Stimulated activated CD4-positive, alpha-beta T cell treated with anti-CD3 and anti-CD28 coated beads, TNF-alpha, amount 100 ng/mL, for 1 hour (primary cell): ENCODE measurements at regions not wholly inside any gene's neighbourhood (a gene's known extent, or its start where the extent isn't known, plus 50 kb on each side); places are given as distances from the start of the nearest gene placed in this dataset.

Source experiments
- DNase-seq, 3 donors: peaks; one replicate each; pipeline ENCODE4 v3.0.0-alpha.2; 2020; ENCODE audit warnings: low read depth in 3 of 3, low spot score in 1 of 3

DNA sequence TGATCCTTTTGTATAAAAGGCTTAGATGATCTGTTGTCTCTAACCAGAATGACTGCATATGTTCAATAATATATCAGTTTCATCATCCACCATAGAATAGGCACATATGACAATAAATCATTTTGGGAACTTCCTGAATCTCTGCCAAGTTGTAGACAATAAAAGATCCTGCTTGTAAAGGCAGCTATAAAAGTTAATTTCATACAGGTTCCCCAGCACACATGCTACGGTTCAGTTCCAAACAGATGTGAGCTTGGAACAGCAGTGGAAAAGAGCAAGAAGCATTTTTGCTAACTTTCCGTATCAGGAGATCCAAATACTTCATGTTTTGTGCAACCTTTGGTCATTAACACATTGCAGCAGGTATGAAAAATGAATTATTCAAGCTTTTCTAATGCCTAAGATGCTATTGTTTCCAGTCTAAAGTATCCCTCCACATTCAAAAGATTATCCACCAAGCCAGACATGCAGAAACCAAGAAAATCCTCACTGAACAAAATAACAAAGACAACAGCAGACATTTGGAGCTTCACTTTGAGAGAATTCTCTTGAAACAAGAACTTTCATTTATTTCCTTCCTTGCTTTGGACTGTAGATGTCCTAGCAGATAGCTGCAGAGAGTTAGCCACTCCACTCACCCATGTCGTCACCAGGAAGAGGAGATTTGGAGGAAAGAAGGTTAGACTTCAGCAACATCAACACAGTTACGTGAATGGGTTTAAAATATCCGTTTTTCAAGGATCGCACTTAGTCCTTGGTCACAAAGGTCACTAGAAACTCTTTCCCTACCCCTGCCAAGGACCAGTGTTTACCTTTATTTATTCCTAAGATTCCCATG, 453.5 kb upstream of the JARID2 start:
- no peak for DNase-seq

DNA sequence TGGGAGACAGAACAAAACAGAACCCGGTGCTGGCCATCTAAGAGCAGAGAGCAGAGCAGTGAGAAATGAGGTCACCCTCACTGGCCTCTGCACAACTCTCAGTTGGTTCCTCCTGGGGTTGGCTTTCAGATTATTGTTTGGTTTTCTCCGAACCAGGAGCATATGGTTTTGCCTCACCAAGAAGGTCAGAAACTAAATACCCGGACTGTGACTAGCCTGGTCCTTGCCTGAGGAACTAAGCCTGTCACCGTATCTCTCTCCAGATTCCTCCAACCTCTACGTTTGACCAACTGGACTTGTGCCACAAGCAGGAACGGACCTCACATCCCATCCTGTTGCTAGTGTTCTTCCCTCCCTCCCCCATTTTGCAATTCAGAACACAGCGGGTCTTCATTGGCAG, 450.4 kb upstream of the JARID2 start:
- DNase-seq = no peak

DNA sequence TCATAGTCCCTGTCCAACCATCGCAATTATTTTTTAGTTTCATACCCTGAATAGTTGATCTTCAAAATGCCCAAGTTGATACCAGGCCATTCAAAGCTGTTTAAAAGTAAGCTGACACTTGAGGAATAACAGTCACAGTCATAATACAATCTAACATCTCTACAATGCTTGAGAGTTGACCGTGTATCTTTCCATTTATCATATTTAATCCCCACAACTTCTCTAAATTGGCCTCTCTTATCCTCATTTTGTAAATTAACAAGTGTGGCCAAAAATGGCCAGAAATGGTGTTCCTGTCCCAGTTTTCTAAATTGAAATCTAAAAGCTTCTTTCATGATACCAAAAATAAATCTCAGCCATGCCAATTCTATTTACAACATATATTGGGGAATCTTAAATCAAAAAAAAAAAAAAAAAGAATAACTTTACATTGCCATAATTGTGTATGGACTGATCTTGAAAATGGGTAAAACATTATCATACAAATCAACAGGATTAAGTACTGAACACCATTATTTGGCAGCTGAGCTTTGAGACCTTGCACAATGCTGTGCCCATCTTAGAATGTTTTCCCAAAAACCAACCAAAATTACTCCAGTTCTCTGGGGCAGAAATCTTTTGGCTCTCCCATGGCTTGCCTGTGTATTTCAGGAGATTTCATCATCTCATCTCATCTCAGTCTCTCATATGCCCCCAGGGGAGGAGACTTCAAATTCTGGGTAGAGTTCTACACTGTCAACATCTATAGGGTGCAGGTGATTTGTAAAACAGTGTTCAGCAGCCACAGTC, 448.7 kb upstream of the JARID2 start:
- no peak for DNase-seq

DNA sequence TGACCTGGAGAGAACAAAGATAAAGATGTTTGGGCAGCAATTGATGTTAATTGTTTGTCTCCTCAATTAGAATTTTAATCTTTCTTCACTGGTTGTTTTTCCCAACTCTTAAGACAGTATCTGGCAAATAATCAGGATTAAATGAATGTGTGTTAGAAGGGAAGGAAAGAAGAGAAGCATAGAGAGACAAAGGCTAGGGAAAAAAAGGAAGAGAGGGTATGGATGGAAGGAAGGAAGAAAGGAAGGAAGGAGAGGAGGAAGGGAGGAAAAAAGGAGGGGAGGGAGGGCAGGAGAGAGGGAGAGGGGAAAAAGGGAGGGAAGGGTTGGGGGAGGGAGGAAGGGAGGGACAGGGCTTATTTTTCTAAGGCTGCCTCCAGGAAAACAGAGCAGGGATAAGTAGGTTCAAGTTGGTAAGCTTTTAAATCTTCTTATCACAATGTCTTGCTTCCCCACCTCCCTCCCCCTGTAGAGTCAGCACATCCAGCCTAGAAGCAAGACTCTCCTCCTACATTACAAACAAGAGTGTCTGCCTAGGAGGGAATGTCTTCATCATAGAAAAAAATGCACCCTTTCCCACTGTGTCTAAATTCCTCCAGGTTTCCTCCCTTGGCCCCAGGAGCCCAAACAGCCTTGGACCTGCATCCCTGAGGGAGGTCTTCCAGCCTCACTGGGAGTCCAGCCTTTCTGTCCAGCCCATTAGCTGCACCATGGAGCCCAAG, 447.8 kb upstream of the JARID2 start:
- DNase-seq = no peak

DNA sequence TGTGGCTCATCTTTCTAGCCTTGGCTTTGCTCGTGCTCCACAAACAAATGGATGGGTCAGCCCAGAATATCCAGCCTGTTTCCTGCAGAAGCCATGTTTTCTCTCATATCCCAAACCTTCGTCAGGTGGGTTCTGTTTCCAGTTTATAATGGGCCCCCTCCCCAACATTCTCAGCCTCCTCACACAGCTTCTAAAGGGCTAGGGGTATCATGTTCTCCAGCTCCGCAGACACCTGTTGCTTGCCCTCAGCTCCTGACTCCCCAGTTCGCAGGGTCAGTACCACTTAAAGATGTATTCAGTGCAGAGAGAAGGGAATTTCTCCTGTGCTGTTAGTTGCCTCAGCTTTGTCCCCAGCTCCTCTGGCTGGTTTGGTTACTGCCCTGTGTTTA, 447.3 kb upstream of the JARID2 start:
- no peak for DNase-seq

DNA sequence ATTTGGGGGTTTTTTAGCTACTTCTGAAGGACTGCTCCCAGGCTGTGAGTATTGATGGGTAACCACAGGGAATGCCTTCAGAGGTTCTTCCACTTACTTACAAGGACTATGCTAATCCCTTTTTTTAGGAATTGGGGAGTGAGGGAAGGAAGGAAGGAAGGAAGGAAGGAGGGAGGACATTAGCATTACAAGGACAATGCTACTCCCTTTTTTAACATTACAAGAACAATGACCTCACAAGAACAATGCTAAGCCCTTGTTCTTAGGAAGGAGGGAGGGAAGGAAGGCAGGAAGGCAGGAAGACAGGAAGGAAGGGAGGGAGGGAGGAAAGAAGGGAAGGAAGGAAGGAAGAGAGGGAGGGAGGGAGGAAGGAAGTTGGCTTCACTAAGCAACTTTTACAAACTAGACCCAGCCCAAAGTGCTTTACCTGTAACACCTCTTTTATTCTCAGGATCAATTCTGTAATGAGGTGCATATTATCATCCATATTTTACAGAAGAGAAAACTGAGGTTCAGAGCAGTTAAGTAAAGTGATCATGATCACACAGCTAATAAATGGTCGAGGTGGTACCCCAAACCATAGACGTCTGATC, 446.8 kb upstream of the JARID2 start:
- DNase-seq = no peak

DNA sequence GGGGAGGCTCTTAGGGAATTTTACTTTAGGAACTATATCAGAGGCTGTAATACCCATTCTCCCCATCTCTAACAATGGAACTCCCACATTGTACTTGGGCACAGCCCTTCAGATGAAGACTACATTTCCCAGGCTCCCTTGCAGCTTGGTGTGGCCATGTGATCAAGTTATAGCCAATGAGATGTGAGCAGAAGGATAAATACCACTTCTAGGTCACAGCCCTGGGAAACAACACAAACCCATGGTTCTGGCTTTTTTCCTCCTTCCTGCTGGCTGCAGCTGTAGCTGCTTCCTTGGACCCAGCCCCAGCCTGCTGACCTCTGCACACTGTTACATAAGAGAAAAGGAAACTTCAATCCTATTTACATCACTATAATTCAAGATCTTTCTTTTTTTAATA, 445.9 kb upstream of the JARID2 start:
- DNase-seq = no peak

DNA sequence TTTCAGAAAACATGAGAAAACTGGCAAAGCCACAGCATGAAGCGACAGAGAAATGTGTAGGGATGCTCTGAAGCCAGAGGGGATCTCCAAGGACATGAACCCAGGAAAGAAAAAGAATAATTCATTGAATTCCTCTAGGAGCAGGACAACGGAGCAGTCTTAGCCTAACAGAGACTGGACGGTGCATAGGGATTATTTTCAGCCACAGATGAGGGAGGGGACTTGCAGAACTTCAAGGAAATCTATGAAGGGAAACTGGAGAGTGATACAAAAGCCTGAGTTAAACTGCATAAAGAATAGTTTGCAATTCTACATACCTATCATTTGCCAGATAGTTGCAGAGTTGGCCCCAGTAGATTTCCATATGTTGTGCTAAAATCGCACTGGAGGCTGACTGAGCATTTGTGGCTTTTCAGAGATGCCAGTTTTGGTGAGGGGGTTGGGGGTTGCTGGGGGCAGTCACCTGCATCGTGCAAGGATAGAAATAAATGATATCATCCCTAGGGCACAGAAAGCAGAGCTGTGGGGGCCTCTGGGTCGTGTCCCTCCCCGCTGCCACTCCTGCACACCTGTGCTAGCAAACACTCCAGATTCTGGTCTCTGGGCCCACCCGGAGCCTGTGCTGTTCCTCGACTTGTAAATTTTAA, 443.2 kb upstream of the JARID2 start:
- DNase-seq = no peak

DNA sequence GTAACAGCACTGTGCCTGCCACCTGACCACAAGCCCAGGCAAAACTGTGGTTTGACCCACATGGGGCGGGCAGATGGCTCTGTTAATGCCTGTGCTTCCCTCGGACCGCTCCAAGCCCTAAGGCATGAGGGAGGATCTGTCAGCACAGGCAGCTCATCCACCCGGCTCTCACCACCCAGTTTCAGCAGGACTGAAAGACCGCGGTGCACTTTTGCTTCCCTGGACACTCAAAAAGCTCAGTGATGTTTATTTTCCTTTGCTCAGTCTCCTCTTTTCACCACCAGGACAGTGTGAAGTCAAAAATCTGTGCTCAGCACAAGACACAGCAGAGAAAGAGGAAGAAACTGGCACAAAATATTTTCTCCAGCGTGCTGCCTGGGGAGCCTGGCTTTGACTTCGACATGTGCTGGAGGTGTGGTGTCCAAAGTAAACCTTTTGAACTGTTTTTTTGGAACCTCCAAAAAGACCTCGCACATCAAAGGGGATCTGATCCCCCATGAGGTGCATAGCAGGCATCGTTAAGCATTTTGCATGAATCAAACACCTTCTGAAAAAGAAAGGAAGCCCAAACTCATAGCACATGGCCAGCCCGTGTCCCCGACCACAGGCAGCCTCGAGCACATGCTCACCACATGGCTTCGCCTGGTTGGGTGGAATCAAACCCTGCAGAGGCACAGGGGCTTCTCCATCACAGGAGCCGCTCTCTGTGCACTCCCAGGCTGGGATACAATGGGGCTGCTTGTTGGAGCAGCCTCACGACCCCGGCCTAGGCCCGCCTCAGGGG, 441.7 kb upstream of the JARID2 start:
- DNase-seq = no peak

DNA sequence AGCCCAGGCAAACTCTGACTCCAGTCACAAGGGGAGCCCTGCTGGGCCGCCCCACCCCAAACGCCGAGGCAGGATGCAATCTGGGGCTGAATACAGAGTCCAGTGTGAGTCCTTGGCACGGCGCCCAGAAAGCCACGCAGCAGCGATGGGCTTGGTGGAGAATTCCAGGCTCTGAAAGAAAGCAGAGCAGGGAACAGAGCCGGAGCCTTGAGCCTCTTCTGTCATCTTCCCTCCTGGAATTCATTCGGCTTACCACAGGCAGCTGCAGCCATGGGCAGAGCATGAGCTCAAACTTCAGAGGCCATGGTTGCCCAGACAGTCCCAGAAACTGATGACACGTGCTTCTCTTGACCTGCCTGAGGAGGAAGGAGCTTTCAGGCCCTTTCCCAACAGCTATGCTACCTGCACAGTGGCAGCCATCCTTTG, 441.1 kb upstream of the JARID2 start:
- no peak for DNase-seq

DNA sequence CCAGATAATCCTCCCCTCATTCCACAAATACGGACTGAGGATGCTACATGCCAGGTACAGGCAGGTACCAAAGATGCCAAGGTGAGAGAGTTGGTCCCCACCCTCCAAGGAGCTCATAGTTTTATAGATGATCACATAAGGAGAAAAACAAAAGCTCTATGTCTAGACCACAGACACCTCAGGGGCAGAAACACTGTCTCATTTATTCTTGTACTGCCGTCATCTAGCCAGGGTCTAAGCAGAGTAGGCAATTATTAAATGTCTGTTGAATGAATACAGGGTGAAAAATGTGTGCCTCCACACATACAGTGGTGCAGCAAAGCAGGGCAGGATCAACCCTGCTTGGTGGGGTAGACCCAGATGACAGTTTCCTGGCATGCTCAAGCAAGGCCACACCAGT, 439.8 kb upstream of the JARID2 start:
- no peak for DNase-seq

DNA sequence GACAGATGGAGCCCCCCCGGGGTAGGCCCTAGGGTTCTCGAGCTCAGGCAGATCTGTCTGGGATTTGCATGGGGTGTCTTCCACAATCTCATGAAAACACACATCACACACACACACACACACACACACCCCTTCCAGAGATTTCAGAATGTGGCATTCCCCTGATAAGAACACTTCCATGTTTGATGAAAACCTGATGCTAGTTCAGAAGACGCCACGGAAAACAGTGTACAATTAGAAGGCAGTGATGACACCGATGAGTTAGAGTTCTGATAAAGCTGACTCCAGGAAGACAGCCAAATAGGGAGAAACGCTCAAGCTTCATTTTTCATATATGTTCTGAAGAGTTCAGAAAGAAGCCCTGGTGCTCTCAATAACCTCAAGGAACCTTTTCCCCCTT, 438.7 kb upstream of the JARID2 start:
- DNase-seq = no peak

DNA sequence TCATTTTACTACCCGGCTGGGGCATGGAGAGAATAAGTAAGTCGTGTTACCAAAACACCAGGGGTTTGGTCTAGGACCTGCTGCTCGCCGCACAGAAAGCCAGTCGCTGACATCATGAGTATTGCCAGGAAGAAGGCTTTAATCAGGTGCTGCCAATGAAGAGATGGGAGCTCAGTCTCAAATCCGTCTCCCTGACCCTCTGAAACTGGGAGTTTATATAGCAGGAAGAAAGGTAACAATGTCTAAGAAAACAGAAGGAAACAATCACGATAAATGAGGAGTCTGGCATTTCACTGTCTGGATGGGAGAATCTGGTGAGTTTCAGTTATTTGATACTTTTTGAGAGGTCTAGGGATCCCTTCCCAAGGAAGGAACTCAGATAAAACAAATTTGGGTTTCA, 437.9 kb upstream of the JARID2 start:
- no peak for DNase-seq

DNA sequence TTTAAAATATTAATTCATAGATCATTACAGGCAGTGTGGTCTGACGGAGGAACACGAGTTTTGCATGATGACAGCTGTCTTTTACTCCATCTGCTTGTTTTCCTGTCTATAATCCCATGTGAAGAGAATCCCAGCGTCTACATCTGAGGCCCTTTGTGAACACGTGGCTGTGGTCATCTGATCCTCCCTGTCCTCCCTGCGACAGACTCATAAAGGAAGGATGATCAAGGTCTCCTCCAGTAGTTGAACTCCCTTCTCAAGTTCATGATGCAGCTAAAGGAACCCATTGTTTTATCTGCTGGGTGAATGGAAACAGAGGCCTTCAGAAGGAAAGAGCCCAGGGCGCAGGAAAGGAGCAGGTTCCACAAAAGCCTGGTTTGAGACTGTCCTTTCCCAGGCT, 435.8 kb upstream of the JARID2 start:
- no peak for DNase-seq

DNA sequence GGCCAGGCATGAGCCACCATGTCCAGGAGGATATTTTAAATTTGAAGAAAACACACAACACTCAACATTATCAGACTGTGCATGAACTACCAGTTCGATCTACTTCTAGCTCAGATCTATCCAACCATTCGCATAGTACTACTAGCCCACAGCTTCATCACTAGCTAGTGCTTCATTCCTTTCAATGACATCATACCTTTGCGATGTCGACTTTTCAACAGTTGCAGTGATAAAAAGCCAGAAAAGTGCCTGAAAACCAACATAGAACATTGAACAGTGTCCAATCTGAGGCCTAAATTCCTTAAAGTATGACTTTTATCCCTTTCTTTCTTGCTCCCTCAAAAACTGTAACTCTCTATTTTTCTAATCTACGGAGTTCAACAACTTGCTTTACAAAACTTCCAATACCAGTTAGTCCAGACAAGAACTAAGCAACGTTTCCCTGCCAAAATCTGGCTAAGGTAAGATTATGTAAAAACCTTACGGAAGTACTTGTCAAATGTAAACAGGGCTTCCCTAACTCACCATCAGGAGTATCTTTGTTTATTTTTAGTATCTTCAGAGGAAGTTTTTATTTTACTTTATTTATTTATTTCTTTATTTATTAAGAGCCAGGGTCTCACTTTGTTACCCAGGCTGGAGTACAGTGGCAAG, 434.0 kb upstream of the JARID2 start:
- no peak for DNase-seq

DNA sequence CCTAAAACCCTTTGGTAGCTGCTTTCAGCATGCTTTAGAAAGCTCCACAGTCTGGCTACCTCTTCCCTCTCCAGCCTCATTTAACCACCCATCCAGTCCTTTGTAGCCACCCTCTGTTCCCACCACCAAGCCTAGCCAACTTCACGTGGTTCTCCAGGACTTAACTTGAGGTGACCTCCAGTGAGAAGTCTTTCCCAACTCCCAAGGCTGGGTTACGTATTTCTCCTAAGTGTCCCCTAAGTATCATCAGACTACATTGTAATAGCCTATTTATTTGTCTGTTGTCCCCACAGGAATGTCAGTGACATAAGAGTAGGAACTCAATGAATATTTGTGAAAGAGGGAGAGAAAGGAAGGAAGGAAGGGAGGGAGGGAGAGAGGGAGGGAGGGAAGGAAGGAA, 431.9 kb upstream of the JARID2 start:
- no peak for DNase-seq

DNA sequence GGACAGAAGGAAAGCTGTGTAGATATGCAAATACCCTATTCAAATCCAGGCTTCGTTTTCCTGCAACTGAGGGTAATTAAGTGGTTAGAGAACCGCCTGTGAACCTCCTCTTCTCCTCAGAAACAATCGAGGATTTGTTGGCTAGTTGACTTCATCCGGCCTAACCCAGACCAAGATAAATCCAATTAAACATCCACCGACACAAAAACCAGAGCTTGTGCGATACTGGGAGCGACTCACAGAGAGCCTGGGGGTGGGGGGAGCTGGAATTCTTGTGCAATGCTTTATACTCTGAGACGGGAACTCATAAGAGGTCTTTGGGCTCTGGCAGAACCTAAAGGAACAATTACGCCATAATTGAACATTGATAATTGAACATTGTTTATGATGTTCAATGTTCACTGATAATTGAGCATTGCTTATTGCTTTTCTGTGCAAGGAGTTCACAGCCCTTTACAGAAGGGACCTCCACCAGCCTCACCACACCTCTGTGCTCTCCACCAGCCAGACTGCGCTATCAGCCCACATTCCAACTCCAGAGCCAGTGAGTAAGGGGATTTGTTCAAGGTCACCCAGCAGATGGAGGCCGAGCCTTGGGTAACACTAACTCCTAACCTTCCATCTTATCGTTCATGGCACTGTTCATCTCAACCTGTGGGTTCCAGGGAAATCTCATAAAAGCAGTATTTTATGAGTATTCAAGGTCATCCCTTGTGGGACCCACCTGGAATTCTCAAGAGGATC, 429.6 kb upstream of the JARID2 start:
- DNase-seq = no peak

DNA sequence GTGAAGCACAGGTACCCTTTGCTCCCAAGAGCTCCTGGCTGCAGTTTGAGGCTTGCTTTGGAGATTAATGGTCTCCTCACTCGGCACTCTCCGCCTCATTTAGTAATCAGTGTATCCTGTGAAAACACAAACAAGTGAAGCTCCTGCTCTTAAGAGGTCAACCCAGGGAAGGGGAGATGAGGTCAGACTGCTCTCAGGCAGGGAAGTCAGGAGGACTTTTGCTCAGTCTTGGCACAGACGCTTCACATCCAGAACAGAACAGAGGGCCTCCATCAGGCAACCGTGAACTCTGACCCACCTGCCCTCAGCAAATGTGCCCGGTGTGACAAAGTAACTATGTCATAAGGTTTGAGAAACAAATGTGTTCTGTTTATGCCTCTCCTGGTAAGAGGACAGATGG, 428.8 kb upstream of the JARID2 start:
- DNase-seq = no peak

DNA sequence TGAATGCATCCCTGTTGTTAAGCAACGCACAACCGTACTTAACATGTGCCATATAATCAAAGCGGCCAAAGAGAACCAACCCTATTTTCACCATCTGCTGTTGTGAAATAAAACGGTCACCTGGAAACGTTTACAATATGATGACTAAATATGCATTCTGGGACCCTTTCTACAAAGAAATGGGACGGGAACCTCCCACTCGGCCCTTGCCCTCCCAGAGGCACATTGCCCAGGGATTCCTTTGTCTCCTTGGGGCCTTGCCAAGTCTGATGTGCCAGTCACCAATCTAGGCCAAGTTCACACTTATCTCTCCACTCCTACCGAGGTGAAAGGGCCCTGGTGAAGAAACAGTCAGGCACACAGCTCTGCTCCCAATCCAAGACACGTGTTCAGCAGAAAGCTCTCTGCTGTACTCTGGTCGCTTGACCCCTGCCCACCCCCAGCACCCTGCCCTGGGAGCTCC, 427.4 kb upstream of the JARID2 start:
- DNase-seq = no peak
